Subcutaneous abdominal adipose tissue (tissue), 5 donors: ENCODE measurements at regions not wholly inside any gene's neighbourhood (a gene's known extent, or its start where the extent isn't known, plus 50 kb on each side); places are given as distances from the start of the nearest gene placed in this dataset.

Experiments used
- H3K27ac ChIP-seq: one replicate; pipeline ENCODE4 v1.7.0; 2013; ENCODE audit warnings: low read depth, mild to moderate bottlenecking, inconsistent platforms, low read length, moderate library complexity
- H3K27me3 ChIP-seq, 5 donors: one replicate each; pipeline ENCODE4 v1.7.0; 2013; ENCODE audit warnings: low read length in 5 of 5, inconsistent platforms in 1 of 5; ENCODE audit not compliant: control insufficient read depth in 5 of 5, insufficient read depth in 4 of 5
- H3K36me3 ChIP-seq, 5 donors: one replicate each; pipeline ENCODE4 v1.7.0; 2013; ENCODE audit warnings: low read length in 5 of 5; ENCODE audit not compliant: control insufficient read depth in 5 of 5, insufficient read depth in 5 of 5
- H3K4me1 ChIP-seq, 5 donors: one replicate each; pipeline ENCODE4 v1.7.0; 2013; ENCODE audit warnings: low read length in 5 of 5, mild to moderate bottlenecking in 3 of 5, moderate library complexity in 1 of 5; ENCODE audit not compliant: control insufficient read depth in 5 of 5, insufficient read depth in 5 of 5
- H3K4me3 ChIP-seq, 5 donors: one replicate each; pipeline ENCODE4 v1.7.0; 2013; ENCODE audit warnings: low read length in 5 of 5, low read depth in 1 of 5
- H3K9ac ChIP-seq, 5 donors: one replicate each; pipeline ENCODE4 v1.7.0; 2013; ENCODE audit warnings: low read length in 5 of 5, mild to moderate bottlenecking in 4 of 5, moderate library complexity in 3 of 5
- H3K9me3 ChIP-seq, 5 donors: one replicate each; pipeline ENCODE4 v1.7.0; 2013; ENCODE audit warnings: low read length in 5 of 5; ENCODE audit not compliant: control insufficient read depth in 5 of 5
- donor health status: healthy.
- donor health status: healthy.
- donor health status: healthy.
- donor health status: healthy.
- donor health status: healthy.

DNA sequence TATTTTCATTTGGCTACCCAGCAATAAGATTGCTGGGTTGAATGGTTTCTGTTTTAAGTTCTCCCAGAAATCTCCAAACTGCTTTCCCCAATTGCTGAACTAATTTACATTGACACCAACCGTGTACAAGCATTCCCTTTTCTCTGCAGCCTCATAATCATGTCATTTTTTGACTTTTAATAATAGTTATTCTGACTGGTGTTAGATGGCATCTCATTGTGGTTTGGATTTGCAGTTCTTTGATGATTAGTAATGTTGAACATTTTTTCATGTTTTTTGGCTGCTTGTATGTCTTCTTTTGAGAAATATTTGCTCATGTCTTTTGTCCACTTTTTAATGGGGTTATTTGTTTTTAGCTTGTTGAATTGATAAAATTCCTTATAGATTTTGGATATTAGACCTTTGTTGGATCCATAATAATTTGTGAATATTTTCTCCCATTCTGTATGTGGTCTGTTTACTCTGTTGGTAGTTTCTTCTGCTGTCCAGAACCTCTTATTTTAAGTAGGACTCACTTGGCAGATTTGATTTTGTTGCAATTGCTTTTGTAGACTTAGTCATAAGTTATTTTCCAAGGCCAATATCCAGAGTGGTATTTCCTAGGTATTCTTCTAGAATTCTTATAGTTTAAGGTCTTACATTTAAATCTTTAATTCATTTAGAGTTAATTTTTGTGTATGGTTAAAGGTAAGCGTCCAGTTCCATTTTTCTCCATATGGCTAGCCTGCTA, 793.7 kb downstream of the BRINP1 start:
- peaks cover 0 to 8% (median 7%) of the 10 kb centered on the region in 5 donors for H3K9me3 ChIP-seq

DNA sequence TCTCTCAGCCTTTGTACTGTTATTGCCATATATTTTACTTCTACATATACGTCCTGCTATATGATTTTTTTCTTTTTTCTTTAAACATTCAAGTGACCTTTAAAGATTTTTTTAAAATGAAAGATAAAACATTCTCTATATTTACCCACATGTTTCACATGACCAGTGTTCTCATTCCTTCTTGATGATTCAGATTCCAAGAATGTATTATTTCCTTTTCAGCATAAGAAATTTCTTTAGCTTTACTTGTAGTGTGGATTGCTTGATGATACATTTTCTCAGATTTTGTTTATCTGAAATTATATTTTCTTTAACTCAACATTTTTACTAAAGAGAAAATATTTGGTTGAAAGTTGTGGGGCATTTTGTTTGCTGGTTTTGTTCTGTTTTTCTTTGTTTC, 792.1 kb downstream of the BRINP1 start:
- no peak overlapping the region for H3K27ac ChIP-seq
- no peak overlapping the region for H3K4me3 ChIP-seq
- peaks cover 0 to 8% (median 7%) of the 10 kb centered on the region in 5 donors for H3K9me3 ChIP-seq
- H3K9ac ChIP-seq, result no peak overlapping the region
- H3K27me3 ChIP-seq, result no peaks in the 10 kb centered on the region
- H3K4me1 ChIP-seq, result no peaks in the 10 kb centered on the region
- no peaks in the 10 kb centered on the region for H3K36me3 ChIP-seq

More for the DNA sequence above, 793.7 kb downstream of the BRINP1 start:
- no peak overlapping the region for H3K4me3 ChIP-seq
- H3K27me3 ChIP-seq, result no peaks in the 10 kb centered on the region
- H3K4me1 ChIP-seq, result no peaks in the 10 kb centered on the region
- no peak overlapping the region for H3K27ac ChIP-seq
- H3K36me3 ChIP-seq, result no peaks in the 10 kb centered on the region
- no peak overlapping the region for H3K9ac ChIP-seq

- no peaks in the 10 kb centered on the region for H3K27me3 ChIP-seq
- peaks cover 0 to 8% (median 7%) of the 10 kb centered on the region in 5 donors for H3K9me3 ChIP-seq
- no peak overlapping the region for H3K9ac ChIP-seq
- H3K36me3 ChIP-seq, result no peaks in the 10 kb centered on the region
- no peaks in the 10 kb centered on the region for H3K4me1 ChIP-seq
- H3K4me3 ChIP-seq, result no peak overlapping the region
- H3K27ac ChIP-seq, result no peak overlapping the region
These were observed 790.8 kb downstream of the BRINP1 start for GRCh38 chr9:118578467-118578866.

DNA sequence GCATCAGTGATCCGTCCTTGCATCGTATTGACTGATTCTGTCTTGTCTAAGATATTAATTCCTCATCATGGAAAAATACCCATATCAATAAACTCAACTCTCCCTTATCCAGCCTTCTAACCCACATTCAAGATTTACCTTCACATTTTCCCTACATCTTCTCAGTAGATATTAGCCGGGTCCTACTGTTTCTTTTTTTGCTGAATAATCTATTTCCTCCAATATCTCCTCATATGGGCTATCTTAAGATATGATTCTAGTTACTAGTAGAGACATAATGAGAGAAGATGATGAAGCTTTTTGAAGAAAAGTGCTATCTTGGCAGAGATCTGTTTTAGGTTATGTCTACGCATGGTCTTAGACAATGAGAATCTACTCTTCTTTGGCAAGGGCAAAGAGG, 785.8 kb downstream of the BRINP1 start:
- H3K27me3 ChIP-seq, result no peaks in the 10 kb centered on the region
- no peak overlapping the region for H3K4me3 ChIP-seq
- no peaks in the 10 kb centered on the region for H3K36me3 ChIP-seq
- H3K9ac ChIP-seq, result no peak overlapping the region
- H3K27ac ChIP-seq, result no peak overlapping the region
- H3K9me3 ChIP-seq, result no peaks in the 10 kb centered on the region
- no peaks in the 10 kb centered on the region for H3K4me1 ChIP-seq

- Histone ChIP-seq H3K4me3 (no peak overlapping the region), H3K9me3 (no peaks in the 10 kb centered on the region), H3K36me3 (no peaks in the 10 kb centered on the region), H3K9ac (no peak overlapping the region), H3K27ac (no peak overlapping the region), H3K27me3 (no peaks in the 10 kb centered on the region), H3K4me1 (no peaks in the 10 kb centered on the region)
These were observed 782.3 kb downstream of the BRINP1 start for GRCh38 chr9:118586978-118587377.

DNA sequence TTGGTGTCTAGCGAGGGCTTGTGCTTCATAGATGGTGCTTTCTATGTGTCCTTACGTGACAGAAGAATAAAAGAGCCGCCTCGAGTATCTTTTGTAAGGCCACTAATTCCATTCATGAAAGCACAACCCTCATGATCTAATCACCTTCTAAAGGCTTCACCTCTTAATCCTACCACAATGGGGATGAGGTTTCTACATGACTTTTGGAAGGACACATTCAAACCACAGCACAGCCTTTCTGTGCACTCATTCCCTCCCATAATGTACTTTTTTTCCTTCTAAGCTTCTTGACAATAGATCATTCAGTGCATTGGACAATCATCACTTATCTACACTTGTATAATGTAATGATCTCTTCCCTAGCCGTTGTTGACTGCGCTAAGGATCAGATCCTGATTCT, 774.8 kb downstream of the BRINP1 start:
- no peak overlapping the region for H3K9ac ChIP-seq
- H3K27me3 ChIP-seq, result peaks cover 0 to 2% (median 0%) of the 10 kb centered on the region in 5 donors
- H3K4me1 ChIP-seq, result no peaks in the 10 kb centered on the region
- H3K36me3 ChIP-seq, result no peaks in the 10 kb centered on the region
- H3K27ac ChIP-seq, result no peak overlapping the region
- H3K9me3 ChIP-seq, result no peaks in the 10 kb centered on the region
- no peak overlapping the region for H3K4me3 ChIP-seq

- no peaks in the 10 kb centered on the region for H3K9me3 ChIP-seq
- no peak overlapping the region for H3K9ac ChIP-seq
- H3K27me3 ChIP-seq, result peaks cover 0 to 2% (median 0%) of the 10 kb centered on the region in 5 donors
- H3K27ac ChIP-seq, result no peak overlapping the region
- H3K4me1 ChIP-seq, result no peaks in the 10 kb centered on the region
- no peak overlapping the region for H3K4me3 ChIP-seq
- H3K36me3 ChIP-seq, result no peaks in the 10 kb centered on the region
These were observed 773.4 kb downstream of the BRINP1 start for GRCh38 chr9:118595719-118596305.

- H3K27ac ChIP-seq, result no peak overlapping the region
- H3K36me3 ChIP-seq, result no peaks in the 10 kb centered on the region
- H3K27me3 ChIP-seq, result peaks cover 0 to 2% (median 0%) of the 10 kb centered on the region in 5 donors
- no peaks in the 10 kb centered on the region for H3K9me3 ChIP-seq
- H3K9ac ChIP-seq, result no peak overlapping the region
- no peaks in the 10 kb centered on the region for H3K4me1 ChIP-seq
- H3K4me3 ChIP-seq, result no peak overlapping the region
These were observed 772.7 kb downstream of the BRINP1 start for GRCh38 chr9:118596374-118597015.

DNA sequence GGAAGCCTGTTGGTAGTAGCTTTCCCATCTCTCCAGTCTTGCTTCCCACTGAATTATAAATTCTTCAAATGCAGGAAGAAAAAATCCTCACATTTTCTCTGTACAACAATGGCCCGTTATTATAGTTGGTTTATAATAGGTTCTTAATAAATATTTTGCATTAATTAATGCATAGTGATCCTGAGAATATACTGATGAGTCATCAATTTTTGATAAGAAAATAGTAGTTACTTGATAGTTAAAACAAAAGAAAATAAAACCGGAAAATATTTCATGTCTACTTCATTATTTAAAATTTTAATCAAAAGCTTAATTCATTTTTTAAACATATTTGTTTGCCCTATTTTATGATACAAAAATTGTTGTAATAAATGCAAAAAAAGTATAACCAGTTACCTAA, 762.6 kb downstream of the BRINP1 start:
- Histone ChIP-seq H3K9me3 (no peaks in the 10 kb centered on the region), H3K4me3 (no peak overlapping the region), H3K27ac (no peak overlapping the region), H3K4me1 (no peaks in the 10 kb centered on the region), H3K9ac (no peak overlapping the region), H3K27me3 (no peaks in the 10 kb centered on the region), H3K36me3 (no peaks in the 10 kb centered on the region)

DNA sequence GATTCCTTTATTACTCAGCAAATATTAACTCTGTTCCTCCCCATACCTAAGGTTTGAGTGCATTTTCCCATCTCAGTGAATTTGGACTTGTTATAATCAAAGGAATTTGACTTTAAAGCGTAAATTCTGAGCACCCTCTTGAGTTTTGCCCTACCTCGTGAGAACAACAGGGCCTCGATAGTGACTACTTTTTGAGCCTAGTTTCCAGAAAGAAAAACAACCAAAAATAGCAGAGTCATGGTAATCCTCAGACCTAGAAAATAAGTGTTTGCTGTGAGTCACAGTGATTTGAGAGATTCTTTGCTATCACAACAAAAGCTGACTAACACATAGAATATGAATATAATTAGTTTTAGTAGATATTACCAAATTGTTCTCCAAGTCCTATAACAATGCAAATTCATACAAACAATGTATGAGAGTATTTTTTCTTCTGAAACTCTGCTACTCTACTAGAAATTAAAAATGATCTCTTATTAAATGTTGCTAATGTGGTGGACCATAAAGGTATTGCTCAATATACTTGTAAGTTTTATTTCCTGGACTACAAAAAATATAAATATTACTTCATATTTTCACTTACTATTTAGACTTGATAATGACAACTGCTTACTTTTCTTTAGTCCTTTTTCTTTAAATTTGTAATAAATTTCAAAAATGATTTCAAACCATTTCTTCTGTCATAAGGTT, 759.7 kb downstream of the BRINP1 start:
- H3K4me3 ChIP-seq, result no peak overlapping the region
- H3K27ac ChIP-seq, result no peak overlapping the region
- H3K36me3 ChIP-seq, result no peaks in the 10 kb centered on the region
- H3K4me1 ChIP-seq, result no peaks in the 10 kb centered on the region
- no peak overlapping the region for H3K9ac ChIP-seq
- H3K9me3 ChIP-seq, result no peaks in the 10 kb centered on the region
- no peaks in the 10 kb centered on the region for H3K27me3 ChIP-seq
